ENCODE measurements at regions not wholly inside any gene's neighbourhood (a gene's known extent, or its start where the extent isn't known, plus 50 kb on each side); places are given as distances from the start of the nearest gene placed in this dataset.

DNA sequence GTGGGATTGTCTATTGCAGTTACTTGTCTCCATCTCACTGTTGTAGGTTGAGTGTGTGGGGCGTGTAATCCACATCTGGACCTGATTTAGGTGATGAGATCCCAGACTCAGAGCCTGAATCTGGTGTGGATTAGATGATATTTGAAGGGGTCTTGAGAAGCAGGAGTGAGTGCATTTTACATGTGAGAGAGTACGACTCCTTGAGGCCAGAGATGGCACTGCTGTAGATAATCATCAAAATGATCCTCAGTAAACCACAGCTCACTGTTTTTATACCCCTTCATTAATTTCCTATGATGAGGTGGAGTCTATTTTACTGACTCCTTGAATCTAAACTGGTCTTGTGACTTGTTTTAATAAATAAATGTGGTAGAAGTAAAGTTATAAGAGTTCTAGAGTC is 732.5 kb downstream of the KCNJ2 start:
- WGBS (ENCODE audit: low lambda C conversion rate, missing lambda C conversion rate), result 77% methylated on average over 2 of the region's 2 CpGs
- DNase-seq (ENCODE audit: low spot score), result no peak
- Histone ChIP-seq H3K9me3 (ENCODE audit: low read depth) (no peaks in the 10 kb centered on the region), H4K20me1 (ENCODE audit: insufficient read depth, poor library complexity, severe bottlenecking) (no peaks in the 10 kb centered on the region), H3K4me2 (no peak overlapping the region), H3K27me3 (no peaks in the 10 kb centered on the region), H3K27ac (no peak overlapping the region), H3K4me1 (ENCODE audit: insufficient read depth) (no peaks in the 10 kb centered on the region), H2AFZ (no peak overlapping the region), H3K9me2 (replicated peaks; ENCODE audit: insufficient read depth) (no peaks in the 10 kb centered on the region), H3K4me3 (no peak overlapping the region), H3K79me2 (no peaks in the 10 kb centered on the region), H3K36me3 (replicated peaks; ENCODE audit: insufficient read depth, low read depth) (no peaks in the 10 kb centered on the region)
- TF ChIP-seq EZH2 (IDR thresholded peaks at IDR 0.05; ENCODE audit: borderline replicate concordance), result no peak
- no peak for TF ChIP-seq EZH2phosphoT487 (IDR thresholded peaks at IDR 0.05; ENCODE audit: low read depth, severe bottlenecking, unreplicated experiment)
- TF ChIP-seq, protein P1, sequence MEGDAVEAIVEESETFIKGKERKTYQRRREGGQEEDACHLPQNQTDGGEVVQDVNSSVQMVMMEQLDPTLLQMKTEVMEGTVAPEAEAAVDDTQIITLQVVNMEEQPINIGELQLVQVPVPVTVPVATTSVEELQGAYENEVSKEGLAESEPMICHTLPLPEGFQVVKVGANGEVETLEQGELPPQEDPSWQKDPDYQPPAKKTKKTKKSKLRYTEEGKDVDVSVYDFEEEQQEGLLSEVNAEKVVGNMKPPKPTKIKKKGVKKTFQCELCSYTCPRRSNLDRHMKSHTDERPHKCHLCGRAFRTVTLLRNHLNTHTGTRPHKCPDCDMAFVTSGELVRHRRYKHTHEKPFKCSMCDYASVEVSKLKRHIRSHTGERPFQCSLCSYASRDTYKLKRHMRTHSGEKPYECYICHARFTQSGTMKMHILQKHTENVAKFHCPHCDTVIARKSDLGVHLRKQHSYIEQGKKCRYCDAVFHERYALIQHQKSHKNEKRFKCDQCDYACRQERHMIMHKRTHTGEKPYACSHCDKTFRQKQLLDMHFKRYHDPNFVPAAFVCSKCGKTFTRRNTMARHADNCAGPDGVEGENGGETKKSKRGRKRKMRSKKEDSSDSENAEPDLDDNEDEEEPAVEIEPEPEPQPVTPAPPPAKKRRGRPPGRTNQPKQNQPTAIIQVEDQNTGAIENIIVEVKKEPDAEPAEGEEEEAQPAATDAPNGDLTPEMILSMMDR (IDR thresholded peaks at IDR 0.05; ENCODE audit: poor library complexity), result no peak

DNA sequence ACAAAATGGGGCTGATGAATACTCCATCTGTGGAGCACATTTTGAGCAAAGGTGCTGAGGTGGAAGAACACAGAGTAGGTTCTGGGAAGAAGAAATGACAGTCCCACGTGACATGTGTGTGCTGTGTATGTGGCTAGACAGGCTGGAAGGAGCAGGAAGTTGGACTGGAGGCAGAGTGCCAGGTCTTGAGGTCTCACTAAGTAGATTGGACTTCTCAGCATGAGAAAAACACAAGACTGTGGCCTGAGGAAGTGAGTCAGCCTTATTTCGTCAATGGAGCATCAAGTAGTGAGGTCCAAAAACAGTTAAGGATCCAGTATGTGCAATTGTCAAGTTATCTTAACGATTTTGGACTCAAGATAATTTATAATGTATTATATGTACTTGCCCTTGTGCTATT is 736.5 kb downstream of the KCNJ2 start:
- TF ChIP-seq, protein P1 (IDR thresholded peaks at IDR 0.05; ENCODE audit: poor library complexity), result no peak
- TF ChIP-seq EZH2 (IDR thresholded peaks at IDR 0.05; ENCODE audit: borderline replicate concordance) (no peak), EZH2phosphoT487 (IDR thresholded peaks at IDR 0.05; ENCODE audit: low read depth, severe bottlenecking, unreplicated experiment) (no peak)
- Histone ChIP-seq H3K4me2 (no peak overlapping the region), H3K4me1 (ENCODE audit: insufficient read depth) (no peaks in the 10 kb centered on the region), H3K36me3 (replicated peaks; ENCODE audit: insufficient read depth, low read depth) (no peaks in the 10 kb centered on the region), H2AFZ (no peak overlapping the region), H3K27me3 (no peaks in the 10 kb centered on the region), H3K9me3 (ENCODE audit: low read depth) (no peaks in the 10 kb centered on the region), H3K79me2 (no peaks in the 10 kb centered on the region), H4K20me1 (ENCODE audit: insufficient read depth, poor library complexity, severe bottlenecking) (no peaks in the 10 kb centered on the region), H3K27ac (no peak overlapping the region), H3K4me3 (no peak overlapping the region), H3K9me2 (replicated peaks; ENCODE audit: insufficient read depth) (no peaks in the 10 kb centered on the region)
- 67% methylated on average over 3 of the region's 3 CpGs for WGBS (ENCODE audit: low lambda C conversion rate, missing lambda C conversion rate)
- DNase-seq (ENCODE audit: low spot score), result peak; percentile 13

DNA sequence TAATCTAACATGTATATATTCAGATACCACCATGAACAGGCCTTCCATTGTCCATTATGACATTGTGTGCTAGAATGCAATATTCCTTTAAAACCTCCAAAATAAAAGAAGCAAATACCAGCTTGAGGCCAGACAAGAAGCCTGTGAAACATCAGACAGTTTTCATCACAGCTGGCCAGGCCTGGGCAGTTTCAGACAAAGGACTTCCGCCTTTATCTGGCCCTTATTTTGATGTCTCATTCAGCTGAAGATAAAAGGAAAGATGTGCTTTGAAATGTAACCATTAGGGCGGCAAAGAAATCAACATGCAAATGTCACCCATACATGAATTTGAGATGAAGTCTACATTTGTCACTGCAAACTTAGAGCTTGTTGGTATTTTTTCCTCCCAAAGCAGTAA is 737.5 kb downstream of the KCNJ2 start:
- no peak overlapping the region for H3K4me2 ChIP-seq
- TF ChIP-seq EZH2 (IDR thresholded peaks at IDR 0.05; ENCODE audit: borderline replicate concordance), result no peak
- TF ChIP-seq, protein P1 (IDR thresholded peaks at IDR 0.05; ENCODE audit: poor library complexity), result no peak
- no peak for TF ChIP-seq EZH2phosphoT487 (IDR thresholded peaks at IDR 0.05; ENCODE audit: low read depth, severe bottlenecking, unreplicated experiment)
- H3K9me2 ChIP-seq (replicated peaks; ENCODE audit: insufficient read depth), result no peaks in the 10 kb centered on the region
- H4K20me1 ChIP-seq (ENCODE audit: insufficient read depth, poor library complexity, severe bottlenecking), result no peaks in the 10 kb centered on the region
- 43% methylated on average over 2 of the region's 2 CpGs for WGBS (ENCODE audit: low lambda C conversion rate, missing lambda C conversion rate)
- no peaks in the 10 kb centered on the region for H3K79me2 ChIP-seq
- H3K4me1 ChIP-seq (ENCODE audit: insufficient read depth), result no peaks in the 10 kb centered on the region
- H3K4me3 ChIP-seq, result no peak overlapping the region
- H2AFZ ChIP-seq, result no peak overlapping the region
- no peaks in the 10 kb centered on the region for H3K9me3 ChIP-seq (ENCODE audit: low read depth)
- no peaks in the 10 kb centered on the region for H3K27me3 ChIP-seq
- no peaks in the 10 kb centered on the region for H3K36me3 ChIP-seq (replicated peaks; ENCODE audit: insufficient read depth, low read depth)
- no peak overlapping the region for H3K27ac ChIP-seq
- no peak for DNase-seq (ENCODE audit: low spot score)

Measured in hepatocyte (in vitro differentiated cells).